ENCODE measurements at regions not wholly inside any gene's neighbourhood (a gene's known extent, or its start where the extent isn't known, plus 50 kb on each side); places are given as distances from the start of the nearest gene placed in this dataset.
A peak's percentile ranks its signal among the peaks of the same experiment; 100 is the strongest.

- Histone ChIP-seq H2AFZ (ENCODE audit: low read depth, low read length) (no peak overlapping the region), H3K27ac (ENCODE audit: low read length) (no peak overlapping the region), H3K36me3 (replicated peaks; ENCODE audit: low read depth, low read length) (no peaks in the 10 kb centered on the region), H3K9ac (ENCODE audit: low read length) (no peak overlapping the region), H3K4me1 (ENCODE audit: low read length) (no peaks in the 10 kb centered on the region), H3K79me2 (ENCODE audit: low read length) (no peaks in the 10 kb centered on the region), H3K4me3 (ENCODE audit: low read length) (no peak overlapping the region), H3K27me3 (ENCODE audit: low read depth, low read length) (no peaks in the 10 kb centered on the region), H3K4me2 (ENCODE audit: low read length) (no peak overlapping the region), H3K9me3 (ENCODE audit: insufficient read depth, low read length) (no peaks in the 10 kb centered on the region), H4K20me1 (ENCODE audit: insufficient read depth, low read length) (no peaks in the 10 kb centered on the region)
- TF ChIP-seq EZH2phosphoT487 (IDR thresholded peaks at IDR 0.05; ENCODE audit: low read depth) (no peak), CTCF (IDR thresholded peaks at IDR 0.05; ENCODE audit: low read depth, low read length) (no peak)
These were observed 716.3 kb downstream of the TSN start for GRCh38 chr2:122471753-122472152.

GRCh38 chr2:122478117-122478516, 722.7 kb downstream of the TSN start:
- TF ChIP-seq CTCF (IDR thresholded peaks at IDR 0.05; ENCODE audit: low read depth, low read length) (no peak), EZH2phosphoT487 (IDR thresholded peaks at IDR 0.05; ENCODE audit: low read depth) (no peak)
- Histone ChIP-seq H3K4me3 (ENCODE audit: low read length) (no peak overlapping the region), H3K36me3 (replicated peaks; ENCODE audit: low read depth, low read length) (no peaks in the 10 kb centered on the region), H2AFZ (ENCODE audit: low read depth, low read length) (no peak overlapping the region), H3K9me3 (ENCODE audit: insufficient read depth, low read length) (0 out of 2 replicates have a peak, but pooled peaks cover 5% of the 10 kb centered on the region), H3K79me2 (ENCODE audit: low read length) (no peaks in the 10 kb centered on the region), H3K4me1 (ENCODE audit: low read length) (peaks cover 14% of the 10 kb centered on the region), H3K4me2 (ENCODE audit: low read length) (no peak overlapping the region), H3K9ac (ENCODE audit: low read length) (no peak overlapping the region), H4K20me1 (ENCODE audit: insufficient read depth, low read length) (no peaks in the 10 kb centered on the region), H3K27me3 (ENCODE audit: low read depth, low read length) (no peaks in the 10 kb centered on the region), H3K27ac (ENCODE audit: low read length) (no peak overlapping the region)

GRCh38 chr2:122478771-122479170, 723.3 kb downstream of the TSN start:
- no peaks in the 10 kb centered on the region for H3K27me3 ChIP-seq (ENCODE audit: low read depth, low read length)
- H3K27ac ChIP-seq (ENCODE audit: low read length) = no peak overlapping the region
- H2AFZ ChIP-seq (ENCODE audit: low read depth, low read length) = no peak overlapping the region
- no peaks in the 10 kb centered on the region for H3K36me3 ChIP-seq (replicated peaks; ENCODE audit: low read depth, low read length)
- no peak overlapping the region for H3K9ac ChIP-seq (ENCODE audit: low read length)
- TF ChIP-seq CTCF (IDR thresholded peaks at IDR 0.05; ENCODE audit: low read depth, low read length) = no peak
- TF ChIP-seq EZH2phosphoT487 (IDR thresholded peaks at IDR 0.05; ENCODE audit: low read depth) = no peak
- no peaks in the 10 kb centered on the region for H4K20me1 ChIP-seq (ENCODE audit: insufficient read depth, low read length)
- peaks cover 14% of the 10 kb centered on the region for H3K4me1 ChIP-seq (ENCODE audit: low read length)
- H3K79me2 ChIP-seq (ENCODE audit: low read length) = no peaks in the 10 kb centered on the region
- no peak overlapping the region for H3K4me2 ChIP-seq (ENCODE audit: low read length)
- 0 out of 2 replicates have a peak, but pooled peaks cover 5% of the 10 kb centered on the region for H3K9me3 ChIP-seq (ENCODE audit: insufficient read depth, low read length)
- H3K4me3 ChIP-seq (ENCODE audit: low read length) = no peak overlapping the region

GRCh38 chr2:122480501-122481243, 725.2 kb downstream of the TSN start:
- TF ChIP-seq CTCF (IDR thresholded peaks at IDR 0.05; ENCODE audit: low read depth, low read length) (no peak), EZH2phosphoT487 (IDR thresholded peaks at IDR 0.05; ENCODE audit: low read depth) (no peak)
- Histone ChIP-seq H3K4me1 (ENCODE audit: low read length) (peaks cover 14% of the 10 kb centered on the region), H3K79me2 (ENCODE audit: low read length) (no peaks in the 10 kb centered on the region), H3K27me3 (ENCODE audit: low read depth, low read length) (no peaks in the 10 kb centered on the region), H3K36me3 (replicated peaks; ENCODE audit: low read depth, low read length) (no peaks in the 10 kb centered on the region), H3K9ac (ENCODE audit: low read length) (no peak overlapping the region), H3K4me2 (ENCODE audit: low read length) (no peak overlapping the region), H2AFZ (ENCODE audit: low read depth, low read length) (0 out of 2 replicates have a peak overlapping the region, but pooled peaks have one; percentile 42), H3K4me3 (ENCODE audit: low read length) (no peak overlapping the region), H4K20me1 (ENCODE audit: insufficient read depth, low read length) (no peaks in the 10 kb centered on the region), H3K9me3 (ENCODE audit: insufficient read depth, low read length) (0 out of 2 replicates have a peak, but pooled peaks cover 5% of the 10 kb centered on the region), H3K27ac (ENCODE audit: low read length) (no peak overlapping the region)

All from OCI-LY3 (cell line).